GM10266 (cell line): ENCODE measurements at regions not wholly inside any gene's neighbourhood (a gene's known extent, or its start where the extent isn't known, plus 50 kb on each side); places are given as distances from the start of the nearest gene placed in this dataset.
A peak's percentile ranks its signal among the peaks of the same experiment; 100 is the strongest.

ENCODE experiments used
- DNase-seq: peaks from one replicate; pipeline ENCODE4 v3.0.0; 2012; ENCODE audit errors: extremely low spot score
- TF ChIP-seq, protein P1 (sequence below): IDR thresholded peaks from 2 replicates; pipeline ENCODE4 v1.5.1; 2012; ENCODE audit warnings: mild to moderate bottlenecking, low read depth; ENCODE audit not compliant: control insufficient read depth, insufficient read depth; ENCODE audit errors: missing control alignments

DNA sequence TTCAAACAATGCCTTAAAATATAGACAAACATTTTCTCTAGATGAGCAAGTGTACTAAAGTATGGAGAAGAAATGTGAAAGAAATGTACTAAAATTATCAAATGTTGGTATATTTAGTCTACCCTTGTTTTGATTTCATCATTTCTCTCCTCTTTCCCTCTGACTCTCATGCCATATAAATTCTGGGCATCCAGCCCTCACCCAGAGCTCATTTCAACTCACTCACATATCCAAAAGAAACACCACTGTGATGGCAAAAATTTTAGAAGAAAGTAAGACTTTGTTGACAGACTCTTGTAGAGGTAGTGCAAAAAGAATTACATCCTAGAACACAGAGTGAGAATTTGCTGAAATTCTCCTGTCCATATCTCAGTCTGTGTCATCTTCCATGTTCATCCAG is 377.8 kb upstream of the SUCLG2 start:
- TF ChIP-seq, protein P1, sequence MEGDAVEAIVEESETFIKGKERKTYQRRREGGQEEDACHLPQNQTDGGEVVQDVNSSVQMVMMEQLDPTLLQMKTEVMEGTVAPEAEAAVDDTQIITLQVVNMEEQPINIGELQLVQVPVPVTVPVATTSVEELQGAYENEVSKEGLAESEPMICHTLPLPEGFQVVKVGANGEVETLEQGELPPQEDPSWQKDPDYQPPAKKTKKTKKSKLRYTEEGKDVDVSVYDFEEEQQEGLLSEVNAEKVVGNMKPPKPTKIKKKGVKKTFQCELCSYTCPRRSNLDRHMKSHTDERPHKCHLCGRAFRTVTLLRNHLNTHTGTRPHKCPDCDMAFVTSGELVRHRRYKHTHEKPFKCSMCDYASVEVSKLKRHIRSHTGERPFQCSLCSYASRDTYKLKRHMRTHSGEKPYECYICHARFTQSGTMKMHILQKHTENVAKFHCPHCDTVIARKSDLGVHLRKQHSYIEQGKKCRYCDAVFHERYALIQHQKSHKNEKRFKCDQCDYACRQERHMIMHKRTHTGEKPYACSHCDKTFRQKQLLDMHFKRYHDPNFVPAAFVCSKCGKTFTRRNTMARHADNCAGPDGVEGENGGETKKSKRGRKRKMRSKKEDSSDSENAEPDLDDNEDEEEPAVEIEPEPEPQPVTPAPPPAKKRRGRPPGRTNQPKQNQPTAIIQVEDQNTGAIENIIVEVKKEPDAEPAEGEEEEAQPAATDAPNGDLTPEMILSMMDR = no peak
- no peak for DNase-seq

- DNase-seq = no peak
- TF ChIP-seq, protein P1 = no peak
These were observed 370.8 kb upstream of the SUCLG2 start for GRCh38 chr3:68025189-68025588.

GRCh38 chr3:68019876-68020275 is 365.5 kb upstream of the SUCLG2 start:
- TF ChIP-seq, protein P1 = no peak
- DNase-seq = no peak

DNA sequence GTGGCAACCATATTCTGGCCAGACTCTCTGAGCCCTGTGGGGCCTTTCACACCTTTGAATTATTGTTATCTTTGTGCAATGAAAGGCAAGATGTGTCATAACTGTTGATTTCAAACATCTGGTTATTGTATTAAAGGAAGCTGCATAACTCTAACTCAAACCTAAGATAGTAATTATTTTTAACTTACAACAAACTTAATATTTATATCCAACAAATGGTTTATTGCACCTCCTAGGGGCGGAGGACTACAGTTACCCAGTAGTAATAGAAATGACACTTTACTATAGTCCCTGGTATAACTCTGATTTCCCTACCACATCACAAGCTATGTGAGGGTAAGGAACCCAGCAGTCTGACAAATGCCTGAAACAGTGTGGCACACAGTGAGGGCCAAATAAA is 363.9 kb upstream of the SUCLG2 start:
- TF ChIP-seq, protein P1 = no peak
- DNase-seq = no peak

DNA sequence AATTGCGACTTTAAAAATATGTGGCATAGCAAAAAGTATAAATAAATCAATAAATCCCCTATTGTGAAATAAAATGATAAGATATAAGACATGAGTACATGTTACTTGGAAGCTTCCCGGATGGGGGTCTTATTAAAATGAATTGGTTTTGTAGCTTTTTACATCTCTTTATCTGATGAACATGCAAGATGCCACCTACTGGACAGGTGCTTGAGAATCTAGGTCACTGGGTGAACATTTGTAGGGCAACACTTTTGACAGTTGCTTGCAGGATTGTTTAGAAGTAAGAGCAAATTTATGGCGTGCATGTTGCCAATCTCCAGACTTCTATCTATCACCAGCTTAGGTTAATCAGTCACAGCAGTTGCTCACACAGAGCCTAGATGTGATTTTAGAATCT is 362.7 kb upstream of the SUCLG2 start:
- DNase-seq = no peak
- TF ChIP-seq, protein P1 = peak; percentile 16

- no peak for DNase-seq
These were observed 355.5 kb upstream of the SUCLG2 start for GRCh38 chr3:68009900-68010299.

DNA sequence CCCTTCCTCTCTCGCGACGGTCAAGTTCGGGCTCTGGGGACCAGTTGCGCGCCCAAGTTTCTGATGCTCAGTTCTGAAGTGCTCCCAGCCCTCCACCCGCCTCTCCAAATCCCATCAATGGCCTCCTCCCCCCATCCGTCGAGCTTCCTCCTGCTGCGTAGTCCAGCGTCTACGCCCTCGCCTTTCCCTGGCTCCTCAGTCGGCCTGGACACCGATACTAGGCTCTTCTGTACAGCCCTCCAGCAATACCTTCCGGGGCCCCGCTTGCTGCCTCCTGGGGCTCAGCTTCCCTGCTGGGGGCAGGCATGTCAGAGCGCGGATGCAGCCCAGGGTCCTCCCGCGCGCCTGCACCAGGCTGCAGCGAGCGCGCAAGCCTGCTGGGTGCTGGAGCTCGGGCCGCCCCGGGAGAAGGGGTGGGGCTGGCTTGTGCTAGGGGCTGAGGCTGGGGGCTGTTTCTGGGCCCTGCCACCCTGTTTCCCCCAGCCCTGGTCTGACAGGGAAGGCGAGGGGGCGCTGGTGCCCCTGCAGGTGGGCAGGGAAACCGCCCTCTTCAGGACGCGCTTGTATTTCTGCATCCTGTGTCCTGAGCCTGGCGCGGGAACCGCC is 353.3 kb upstream of the SUCLG2 start:
- no peak for DNase-seq
- TF ChIP-seq, protein P1 = no peak

More at GRCh38 chr3:68009900-68010299, 355.5 kb upstream of the SUCLG2 start:
- TF ChIP-seq, protein P1 = no peak
